G401 (cell line): ENCODE measurements at regions not wholly inside any gene's neighbourhood (a gene's known extent, or its start where the extent isn't known, plus 50 kb on each side); places are given as distances from the start of the nearest gene placed in this dataset.
A peak's percentile ranks its signal among the peaks of the same experiment; 100 is the strongest.

Experiments used
- DNase-seq: peaks from one replicate; pipeline ENCODE4 v3.0.0-alpha.2; 2015; ENCODE audit warnings: low spot score
- in situ Hi-C: cut with HindIII; loops from 2 replicates; pipeline ENCODE4 v1.10.0; 2016; ENCODE audit warnings: low sequenced_read_pairs, mixed read lengths

DNA sequence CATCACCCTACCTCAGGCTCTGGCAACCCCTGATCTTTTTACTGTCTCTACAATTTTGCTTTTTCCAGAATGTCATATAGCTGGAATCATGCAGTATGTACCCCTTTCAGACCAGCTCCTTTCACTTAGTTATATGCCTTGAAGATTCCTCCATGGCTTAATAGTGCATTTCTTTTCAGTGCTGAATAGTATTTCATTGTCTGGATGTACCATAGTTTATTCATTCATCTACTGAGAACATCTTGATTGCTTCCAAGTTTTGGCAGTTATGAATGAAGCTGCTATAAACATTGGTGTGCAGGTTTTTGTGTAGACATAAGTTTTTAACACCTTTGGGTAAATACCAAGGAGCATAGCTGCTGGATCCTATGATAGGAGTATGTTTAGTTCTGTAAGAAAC is 50.8 kb upstream of the ANP32A start:
- in situ Hi-C loops = no loop called here

DNA sequence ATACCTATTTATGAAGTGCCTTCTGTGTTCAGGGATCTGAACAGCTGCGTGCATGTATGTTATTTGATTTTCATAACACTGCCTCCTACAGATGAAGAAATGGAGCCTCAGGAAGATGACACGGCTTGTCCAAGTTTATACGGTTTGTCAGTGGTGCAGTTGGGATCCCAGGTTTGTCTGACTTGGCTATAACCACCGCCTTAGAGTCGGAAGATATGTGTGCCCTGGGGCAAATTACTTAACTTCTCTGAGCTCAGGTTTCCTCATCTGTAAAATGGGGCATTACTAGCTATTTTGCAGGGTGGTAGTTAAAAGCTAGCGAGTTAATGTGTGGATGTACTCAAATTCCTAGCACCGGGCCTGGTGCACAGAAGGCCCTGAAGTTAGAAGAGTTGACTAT is 54.1 kb upstream of the ANP32A start:
- in situ Hi-C loops = no loop called here
- DNase-seq = no peak

More for the DNA sequence above, 50.8 kb upstream of the ANP32A start:
- no peak for DNase-seq

DNA sequence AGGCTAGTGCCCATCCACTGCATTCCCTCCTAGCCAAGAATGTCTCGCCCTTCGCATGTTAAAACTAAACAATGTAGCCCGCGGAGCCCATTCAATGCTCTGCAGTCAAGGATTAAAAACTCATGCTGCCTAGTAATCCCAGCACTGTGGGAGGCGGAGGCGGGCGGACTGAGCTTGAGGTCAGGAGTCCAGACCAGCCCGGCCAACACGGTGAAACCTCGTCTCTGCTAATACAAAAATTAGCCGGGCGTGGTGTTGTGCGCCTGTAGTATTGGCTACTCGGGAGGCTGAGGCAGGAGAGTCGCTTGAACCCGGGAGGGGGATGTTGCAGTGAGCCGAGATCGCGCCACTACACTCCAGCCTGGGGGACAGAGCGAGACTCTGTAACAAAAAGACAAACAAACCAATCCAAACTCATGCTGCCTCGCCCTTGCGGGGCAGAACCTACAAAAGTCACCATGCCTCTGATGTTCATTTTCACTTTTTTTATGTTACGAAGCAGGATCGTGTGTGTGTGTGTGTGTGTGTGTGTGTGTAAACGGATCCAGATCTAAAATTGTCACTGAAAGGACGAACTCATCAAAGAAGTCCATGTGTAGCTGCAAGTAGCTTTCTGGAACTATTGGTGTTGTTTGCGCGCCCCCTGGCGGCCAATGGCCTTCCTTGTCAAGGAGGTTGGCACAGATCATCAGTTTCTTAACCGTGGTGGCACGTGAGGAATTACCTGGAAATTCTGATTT is 54.8 kb upstream of the SPESP1 start:
- in situ Hi-C loops = no loop called here
- DNase-seq = peak; percentile 96

DNA sequence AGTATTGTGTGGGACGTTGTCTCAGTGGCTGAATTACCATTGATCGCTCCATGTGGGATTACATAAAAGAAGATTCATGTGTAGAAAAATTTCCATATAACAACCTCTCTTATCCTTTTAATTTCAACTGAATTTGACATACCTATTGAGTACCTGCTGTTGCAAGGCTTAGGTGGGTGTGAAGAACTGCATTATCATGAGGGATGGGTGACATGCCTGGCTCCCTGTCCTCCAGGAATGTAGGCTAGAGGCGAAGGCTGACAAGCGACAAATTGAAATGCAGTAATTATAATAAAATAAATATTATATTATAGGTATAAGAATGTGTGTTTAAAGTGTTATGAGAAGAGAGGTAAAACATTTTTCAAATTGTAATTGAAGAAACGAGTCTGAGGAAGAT is 52.7 kb upstream of the SPESP1 start:
- in situ Hi-C loops = no loop called here
- DNase-seq = no peak

DNA sequence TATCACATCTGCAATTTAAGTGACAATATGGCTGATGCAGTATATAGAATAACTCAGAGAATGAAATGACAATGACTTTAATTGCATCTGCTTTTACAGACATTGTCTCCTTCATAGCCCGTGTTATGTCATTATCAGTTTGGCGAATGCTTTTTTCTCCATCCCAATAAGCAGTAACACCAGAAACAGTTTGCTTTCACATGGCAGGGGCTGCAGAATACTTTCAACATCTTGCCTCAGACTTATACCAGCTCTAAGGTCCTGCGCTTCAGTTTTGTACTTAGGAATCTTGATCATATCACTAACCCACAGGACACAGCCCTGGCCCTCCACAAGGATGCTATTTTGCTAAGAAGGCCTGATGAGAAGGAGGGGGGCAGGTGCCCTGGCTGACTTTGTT is 49.9 kb upstream of the SPESP1 start:
- in situ Hi-C loops = no loop called here
- DNase-seq = no peak
